Inflammatory macrophage treated with lipopolysaccharide for 4 hours (primary cell): ENCODE measurements at regions not wholly inside any gene's neighbourhood (a gene's known extent, or its start where the extent isn't known, plus 50 kb on each side); places are given as distances from the start of the nearest gene placed in this dataset.
"Not testable (repeated sequence)": the region's sequence is repeated elsewhere in the genome, so short reads cannot be mapped to it uniquely, and the experiment has no call there.

Experiments
- DNase-seq: peaks from one replicate; pipeline ENCODE4 v3.0.0-alpha.2; 2020

DNA sequence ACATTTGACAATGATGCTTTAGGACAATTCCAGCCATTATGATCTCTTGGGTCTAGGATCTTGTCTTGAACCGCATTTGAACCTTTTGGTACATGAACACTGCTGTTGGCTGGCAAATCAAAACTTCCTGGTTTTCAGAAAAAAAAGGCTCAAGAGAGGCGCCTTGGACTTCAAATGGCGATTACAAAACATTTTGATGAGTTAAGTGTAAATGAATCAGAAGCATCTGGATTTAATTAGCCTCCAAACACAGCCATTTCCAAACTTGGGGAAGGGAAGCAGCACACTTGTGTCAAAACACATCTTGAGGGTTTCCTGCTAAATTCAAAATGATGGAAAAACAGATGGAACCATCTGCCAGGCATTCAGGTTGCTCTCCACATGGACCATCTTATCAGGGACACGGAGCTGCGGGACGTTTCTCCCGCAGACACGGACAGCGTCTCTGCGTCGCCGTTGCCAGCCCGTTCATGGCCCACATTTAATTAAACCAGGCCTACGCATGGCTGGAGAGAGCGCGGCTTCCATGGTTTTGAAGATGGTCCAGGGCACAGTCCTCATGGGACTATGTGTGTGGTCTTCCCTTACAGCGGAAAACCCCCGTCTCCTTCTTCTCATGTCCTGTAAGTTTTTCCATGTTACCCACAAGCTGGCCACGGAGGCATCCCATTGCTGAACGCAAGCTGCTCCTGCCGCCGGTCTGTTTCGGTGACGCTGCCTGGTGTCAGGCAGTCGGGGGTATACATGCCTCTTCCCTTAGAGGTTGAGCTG lies 55.8 kb upstream of the PTCH1 start:
- no peak for DNase-seq

DNA sequence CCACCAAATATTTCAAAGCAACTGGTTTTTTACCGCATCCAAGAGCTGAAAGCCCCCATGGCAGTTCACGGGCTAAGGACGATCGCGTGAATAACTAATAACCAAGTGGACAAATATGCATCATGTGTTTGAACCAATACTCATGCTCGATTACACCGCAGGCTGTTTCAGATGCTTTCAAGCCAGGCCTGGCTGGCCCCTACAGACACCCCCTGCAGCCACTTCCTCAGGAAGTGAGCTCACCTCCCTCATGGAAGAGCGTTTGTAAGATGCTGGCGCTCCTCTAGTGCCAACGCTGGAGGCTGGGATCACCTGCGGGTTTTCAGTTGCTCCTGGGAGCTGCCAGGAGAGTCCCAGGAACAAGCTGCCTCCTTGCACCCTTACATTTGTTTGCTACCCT lies 53.9 kb upstream of the PTCH1 start:
- no peak for DNase-seq

GRCh38 chr9:95570150-95570549 lies 53.4 kb upstream of the PTCH1 start:
- no peak for DNase-seq

GRCh38 chr9:95568735-95569134 lies 52.0 kb upstream of the PTCH1 start:
- DNase-seq = not testable (repeated sequence)
